Karpas-422 (cell line): ENCODE measurements at regions not wholly inside any gene's neighbourhood (a gene's known extent, or its start where the extent isn't known, plus 50 kb on each side); places are given as distances from the start of the nearest gene placed in this dataset.

Experiments used
- DNase-seq: peaks from one replicate; pipeline ENCODE4 v3.0.0-alpha.2; 2015
- H2AFZ ChIP-seq: fragments of 200-600 bp; sonication (generic); 2 replicates; pipeline ENCODE4 v1.6.1; 2014; ENCODE audit warnings: antibody characterized with exemption, low read length, mixed read lengths
- H3K27ac ChIP-seq: fragments of 200-600 bp; sonication (generic); 2 replicates; pipeline ENCODE4 v1.5.1; 2014; ENCODE audit warnings: mild to moderate bottlenecking, low read length, moderate library complexity
- H3K27me3 ChIP-seq: fragments of 200-600 bp; sonication (generic); 2 replicates; pipeline ENCODE4 v1.6.1; 2014; ENCODE audit warnings: low read length, mixed read lengths
- H3K36me3 ChIP-seq: fragments of 200-600 bp; sonication (generic); 2 replicates; pipeline ENCODE4 v1.6.1; 2014; ENCODE audit warnings: low read length, mixed read lengths; ENCODE audit not compliant: insufficient read depth
- H3K4me1 ChIP-seq: fragments of 200-600 bp; sonication (generic); 2 replicates; pipeline ENCODE4 v1.6.1; 2014; ENCODE audit warnings: mild to moderate bottlenecking, low read length, mixed read lengths
- H3K4me2 ChIP-seq: fragments of 200-600 bp; sonication (generic); 2 replicates; pipeline ENCODE4 v1.6.1; 2014; ENCODE audit warnings: low read length, low read depth, mild to moderate bottlenecking; ENCODE audit not compliant: poor library complexity, severe bottlenecking
- H3K4me3 ChIP-seq: fragments of 200-600 bp; sonication (generic); 2 replicates; pipeline ENCODE4 v1.5.1; 2014; ENCODE audit warnings: mild to moderate bottlenecking, antibody characterized with exemption, low read length, mixed read lengths
- H3K79me2 ChIP-seq: fragments of 200-600 bp; sonication (generic); 2 replicates; pipeline ENCODE4 v1.6.1; 2014; ENCODE audit warnings: mild to moderate bottlenecking, low read length, mixed read lengths
- H3K9ac ChIP-seq: fragments of 200-600 bp; sonication (generic); 2 replicates; pipeline ENCODE4 v1.6.0; 2014; ENCODE audit warnings: low read length
- H3K9me2 ChIP-seq: fragments of 200-600 bp; sonication (generic), shearing (Covaris generic); replicated peaks from 2 replicates; pipeline ENCODE4 v1.6.0; 2014; ENCODE audit warnings: mild to moderate bottlenecking, low read length, moderate library complexity; ENCODE audit not compliant: insufficient read depth
- H3K9me3 ChIP-seq: fragments of 300-700, 200-600 bp; sonication (generic); 2 replicates; pipeline ENCODE4 v1.6.1; 2014; ENCODE audit warnings: low read length, mixed read lengths
- H4K20me1 ChIP-seq: fragments of 200-600 bp; sonication (generic); 2 replicates; pipeline ENCODE4 v1.6.1; 2014; ENCODE audit warnings: mild to moderate bottlenecking, antibody characterized with exemption, low read length, low read depth; ENCODE audit not compliant: insufficient read depth

- no peak overlapping the region for H2AFZ ChIP-seq
- peaks cover 1% of the 10 kb centered on the region; the same call in 1 of the 2 replicates for H3K9me3 ChIP-seq
- no peaks in the 10 kb centered on the region for H3K79me2 ChIP-seq
- no peaks in the 10 kb centered on the region; the same call in 1 of the 2 replicates for H3K9me2 ChIP-seq
- H3K4me2 ChIP-seq, result no peak overlapping the region
- H3K4me1 ChIP-seq, result no peaks in the 10 kb centered on the region
- no peaks in the 10 kb centered on the region for H4K20me1 ChIP-seq
- no peak for DNase-seq
- no peaks in the 10 kb centered on the region for H3K36me3 ChIP-seq
- no peak overlapping the region for H3K9ac ChIP-seq
- no peak overlapping the region for H3K4me3 ChIP-seq
- no peak overlapping the region for H3K27ac ChIP-seq
- H3K27me3 ChIP-seq, result no peaks in the 10 kb centered on the region
Observed at GRCh38 chr5:93145019-93145418, 436.0 kb downstream of the NR2F1-AS1 start.

GRCh38 chr5:93141969-93142368 is 439.1 kb downstream of the NR2F1-AS1 start:
- Histone ChIP-seq H3K36me3 (no peaks in the 10 kb centered on the region), H2AFZ (no peak overlapping the region), H3K27me3 (no peaks in the 10 kb centered on the region), H3K4me2 (no peak overlapping the region), H4K20me1 (no peaks in the 10 kb centered on the region), H3K27ac (no peak overlapping the region), H3K9ac (no peak overlapping the region), H3K4me1 (no peaks in the 10 kb centered on the region), H3K4me3 (no peak overlapping the region), H3K79me2 (no peaks in the 10 kb centered on the region), H3K9me2 (no peaks in the 10 kb centered on the region; the same call in 1 of the 2 replicates), H3K9me3 (peaks cover 2% of the 10 kb centered on the region; the same call in 1 of the 2 replicates)
- no peak for DNase-seq

GRCh38 chr5:93130624-93131490 is 450.2 kb downstream of the NR2F1-AS1 start:
- Histone ChIP-seq H3K36me3 (no peaks in the 10 kb centered on the region), H3K79me2 (no peaks in the 10 kb centered on the region), H2AFZ (no peak overlapping the region)

GRCh38 chr5:93126634-93127033 is 454.4 kb downstream of the NR2F1-AS1 start:
- H3K4me3 ChIP-seq, result no peak overlapping the region
- no peak overlapping the region for H3K9ac ChIP-seq
- H3K9me2 ChIP-seq, result no peaks in the 10 kb centered on the region
- H4K20me1 ChIP-seq, result no peaks in the 10 kb centered on the region
- no peaks in the 10 kb centered on the region for H3K36me3 ChIP-seq
- H3K27me3 ChIP-seq, result no peaks in the 10 kb centered on the region
- no peaks in the 10 kb centered on the region for H3K4me1 ChIP-seq
- H3K79me2 ChIP-seq, result no peaks in the 10 kb centered on the region
- H3K4me2 ChIP-seq, result no peak overlapping the region
- H3K27ac ChIP-seq, result no peak overlapping the region
- H3K9me3 ChIP-seq, result no peaks in the 10 kb centered on the region
- H2AFZ ChIP-seq, result no peak overlapping the region
- no peak for DNase-seq

More at GRCh38 chr5:93130624-93131490, 450.2 kb downstream of the NR2F1-AS1 start:
- Histone ChIP-seq H3K9me2 (no peaks in the 10 kb centered on the region), H3K4me3 (no peak overlapping the region), H4K20me1 (no peaks in the 10 kb centered on the region), H3K9ac (no peak overlapping the region), H3K27me3 (no peaks in the 10 kb centered on the region), H3K4me2 (no peak overlapping the region), H3K27ac (no peak overlapping the region), H3K4me1 (no peaks in the 10 kb centered on the region), H3K9me3 (no peaks in the 10 kb centered on the region)
- DNase-seq, result no peak

- Histone ChIP-seq H4K20me1 (no peaks in the 10 kb centered on the region), H3K9me2 (no peaks in the 10 kb centered on the region), H2AFZ (no peak overlapping the region), H3K79me2 (no peaks in the 10 kb centered on the region), H3K4me2 (no peak overlapping the region), H3K9me3 (no peaks in the 10 kb centered on the region), H3K4me1 (no peaks in the 10 kb centered on the region), H3K36me3 (no peaks in the 10 kb centered on the region), H3K4me3 (no peak overlapping the region), H3K27me3 (no peaks in the 10 kb centered on the region), H3K27ac (no peak overlapping the region), H3K9ac (no peak overlapping the region)
- no peak for DNase-seq
Observed at GRCh38 chr5:93123127-93123526, 457.9 kb downstream of the NR2F1-AS1 start.

DNA sequence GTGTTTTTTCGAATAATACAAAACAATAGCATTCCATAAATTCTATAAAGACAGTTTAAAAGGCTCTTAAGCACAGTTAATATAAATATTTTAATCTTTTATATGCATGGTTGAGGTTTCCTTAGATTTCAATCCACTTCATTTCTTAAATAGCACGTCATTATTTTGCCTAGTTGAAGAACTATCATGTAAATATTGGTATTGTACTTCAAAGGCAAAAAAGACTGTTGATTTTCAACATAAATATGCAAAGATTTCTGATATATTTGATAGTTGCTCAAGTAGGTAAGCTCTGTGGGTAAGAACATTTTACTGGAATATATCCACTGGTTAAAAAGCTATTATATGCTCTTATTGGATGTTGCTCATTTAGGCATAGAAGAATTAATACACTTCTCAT is 458.6 kb downstream of the NR2F1-AS1 start:
- no peak overlapping the region for H3K27ac ChIP-seq
- H3K9me3 ChIP-seq, result no peaks in the 10 kb centered on the region
- no peak overlapping the region for H3K9ac ChIP-seq
- H3K27me3 ChIP-seq, result no peaks in the 10 kb centered on the region
- no peaks in the 10 kb centered on the region for H3K9me2 ChIP-seq
- DNase-seq, result no peak
- no peaks in the 10 kb centered on the region for H3K4me1 ChIP-seq
- no peaks in the 10 kb centered on the region for H3K79me2 ChIP-seq
- no peak overlapping the region for H3K4me2 ChIP-seq
- H3K36me3 ChIP-seq, result no peaks in the 10 kb centered on the region
- no peaks in the 10 kb centered on the region for H4K20me1 ChIP-seq
- H3K4me3 ChIP-seq, result no peak overlapping the region
- H2AFZ ChIP-seq, result no peak overlapping the region

DNA sequence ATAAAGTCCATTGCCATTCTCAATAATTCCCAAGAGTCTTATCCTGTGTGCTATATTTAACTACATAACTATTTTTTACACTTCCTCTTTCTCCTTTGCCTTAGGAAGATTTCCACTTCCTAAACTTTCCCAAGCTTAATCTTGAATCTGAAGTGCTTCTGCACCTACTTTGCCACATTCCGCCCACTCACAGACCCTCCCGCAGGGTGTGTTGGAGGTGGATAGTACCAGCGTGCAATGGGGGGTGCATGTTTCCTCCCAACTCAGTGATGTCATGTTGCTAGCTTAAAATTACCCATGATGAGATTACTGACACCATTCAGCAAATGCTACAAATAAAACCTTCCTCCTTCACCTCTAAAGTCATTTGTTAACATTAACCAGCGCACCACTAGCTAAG is 460.2 kb downstream of the NR2F1-AS1 start:
- no peaks in the 10 kb centered on the region for H3K27me3 ChIP-seq
- no peaks in the 10 kb centered on the region for H3K9me3 ChIP-seq
- no peak overlapping the region for H3K4me3 ChIP-seq
- H3K9me2 ChIP-seq, result no peaks in the 10 kb centered on the region
- H3K27ac ChIP-seq, result no peak overlapping the region
- H3K79me2 ChIP-seq, result no peaks in the 10 kb centered on the region
- H3K9ac ChIP-seq, result no peak overlapping the region
- H2AFZ ChIP-seq, result no peak overlapping the region
- no peaks in the 10 kb centered on the region for H3K36me3 ChIP-seq
- H3K4me1 ChIP-seq, result no peaks in the 10 kb centered on the region
- no peaks in the 10 kb centered on the region for H4K20me1 ChIP-seq
- no peak overlapping the region for H3K4me2 ChIP-seq
- DNase-seq, result no peak

DNA sequence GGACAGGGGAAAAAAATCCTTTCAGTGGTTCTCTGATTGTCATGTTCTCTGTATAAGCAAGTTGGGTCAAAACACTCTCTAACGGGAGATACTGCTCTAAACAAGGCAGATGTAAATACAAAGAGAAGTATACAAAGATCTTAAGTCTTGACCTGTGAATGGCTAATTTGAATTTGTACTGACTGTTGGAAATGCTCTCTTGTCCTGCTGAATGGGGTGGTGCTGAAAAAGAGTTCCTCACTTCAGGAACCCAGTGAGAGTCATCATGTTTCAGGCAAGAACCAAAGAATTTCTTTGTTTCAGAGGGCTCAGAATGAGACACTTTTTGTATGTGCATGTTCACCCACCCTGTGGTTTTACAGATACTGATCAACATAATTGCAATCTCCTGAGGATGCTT is 461.0 kb downstream of the NR2F1-AS1 start:
- Histone ChIP-seq H3K9me2 (no peaks in the 10 kb centered on the region), H3K27me3 (no peaks in the 10 kb centered on the region), H3K4me1 (no peaks in the 10 kb centered on the region), H3K36me3 (no peaks in the 10 kb centered on the region), H3K9ac (no peak overlapping the region), H3K27ac (no peak overlapping the region), H3K79me2 (no peaks in the 10 kb centered on the region), H4K20me1 (no peaks in the 10 kb centered on the region), H3K4me3 (no peak overlapping the region), H3K9me3 (no peaks in the 10 kb centered on the region), H3K4me2 (no peak overlapping the region), H2AFZ (no peak overlapping the region)
- DNase-seq, result no peak
